ENCODE measurements at regions not wholly inside any gene's neighbourhood (a gene's known extent, or its start where the extent isn't known, plus 50 kb on each side); places are given as distances from the start of the nearest gene placed in this dataset.

GRCh38 chr2:128710729-128711128 lies 392.1 kb upstream of the HS6ST1 start:
- no peak for TF ChIP-seq POLR2A (IDR thresholded peaks at IDR 0.05; ENCODE audit: low read depth, low read length)
- TF ChIP-seq TAF1 (IDR thresholded peaks at IDR 0.05; ENCODE audit: low read depth, low read length) = no peak
- TF ChIP-seq POLR2AphosphoS5 (IDR thresholded peaks at IDR 0.05; ENCODE audit: low read depth, low read length) = no peak
- TF ChIP-seq POU2F2 (IDR thresholded peaks at IDR 0.05; ENCODE audit: low read depth, low read length) = no peak
- TF ChIP-seq SPI1 (IDR thresholded peaks at IDR 0.05; ENCODE audit: low read depth, low read length) = no peak
